Breast epithelium (tissue), 3 donors: ENCODE measurements at regions not wholly inside any gene's neighbourhood (a gene's known extent, or its start where the extent isn't known, plus 50 kb on each side); places are given as distances from the start of the nearest gene placed in this dataset.

Experiments used
- CTCF ChIP-seq, 3 donors: fragments of 450-650 bp; IDR thresholded peaks; one replicate each; pipeline ENCODE4 v1.5.1; 2016 to 2017; ENCODE audit warnings: antibody characterized with exemption in 3 of 3, mild to moderate bottlenecking in 3 of 3, moderate library complexity in 3 of 3
- POLR2AphosphoS5 ChIP-seq, 3 donors: sonication (generic); formaldehyde crosslinking; IDR thresholded peaks; one replicate each; pipeline ENCODE4 v1.6.1; 2017; ENCODE audit warnings: antibody characterized with exemption in 3 of 3

GRCh38 chr11:90779098-90779497, 556.2 kb upstream of the CHORDC1 start:
- TF ChIP-seq CTCF (IDR thresholded peaks at IDR 0.05), result no peak
- no peak for TF ChIP-seq POLR2AphosphoS5 (IDR thresholded peaks at IDR 0.05)
